ENCODE measurements at regions not wholly inside any gene's neighbourhood (a gene's known extent, or its start where the extent isn't known, plus 50 kb on each side); places are given as distances from the start of the nearest gene placed in this dataset.
A peak's percentile ranks its signal among the peaks of the same experiment; 100 is the strongest.

DNA sequence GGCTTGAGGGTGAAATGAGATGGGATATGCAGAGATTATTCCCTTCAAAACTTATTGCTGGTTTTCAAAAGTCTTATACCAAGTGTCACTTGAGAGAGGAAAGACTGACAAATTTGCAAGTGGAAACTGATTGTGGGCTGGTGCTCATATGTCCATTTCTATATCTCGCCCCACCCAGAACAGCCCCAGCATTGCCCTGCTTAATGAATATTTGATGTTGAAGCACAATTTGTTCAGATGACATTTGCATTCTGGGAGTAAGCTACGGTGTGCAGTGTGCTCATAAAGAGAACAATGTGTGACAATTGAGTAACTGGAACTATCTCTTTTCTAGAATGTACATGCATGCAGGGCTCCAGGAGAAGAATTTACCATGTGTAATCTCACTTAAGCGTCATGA is 223.5 kb upstream of the TRPC5 start:
- Mint-ChIP-seq H3K36me3 (ENCODE audit: insufficient read depth, unreplicated experiment) (no peaks in the 10 kb centered on the region), H3K4me3 (ENCODE audit: unreplicated experiment) (no peak overlapping the region), H3K27ac (ENCODE audit: low read depth, unreplicated experiment) (no peak overlapping the region), H3K4me1 (ENCODE audit: insufficient read depth, unreplicated experiment) (no peaks in the 10 kb centered on the region), H3K27me3 (ENCODE audit: insufficient read depth, unreplicated experiment) (peaks cover 62% of the 10 kb centered on the region), H3K9me3 (ENCODE audit: unreplicated experiment) (no peaks in the 10 kb centered on the region)
- no peak for DNase-seq (ENCODE audit: unreplicated experiment)
- BruUV-seq (replicated peaks), result no TSS peak
- TF ChIP-seq, protein P1, sequence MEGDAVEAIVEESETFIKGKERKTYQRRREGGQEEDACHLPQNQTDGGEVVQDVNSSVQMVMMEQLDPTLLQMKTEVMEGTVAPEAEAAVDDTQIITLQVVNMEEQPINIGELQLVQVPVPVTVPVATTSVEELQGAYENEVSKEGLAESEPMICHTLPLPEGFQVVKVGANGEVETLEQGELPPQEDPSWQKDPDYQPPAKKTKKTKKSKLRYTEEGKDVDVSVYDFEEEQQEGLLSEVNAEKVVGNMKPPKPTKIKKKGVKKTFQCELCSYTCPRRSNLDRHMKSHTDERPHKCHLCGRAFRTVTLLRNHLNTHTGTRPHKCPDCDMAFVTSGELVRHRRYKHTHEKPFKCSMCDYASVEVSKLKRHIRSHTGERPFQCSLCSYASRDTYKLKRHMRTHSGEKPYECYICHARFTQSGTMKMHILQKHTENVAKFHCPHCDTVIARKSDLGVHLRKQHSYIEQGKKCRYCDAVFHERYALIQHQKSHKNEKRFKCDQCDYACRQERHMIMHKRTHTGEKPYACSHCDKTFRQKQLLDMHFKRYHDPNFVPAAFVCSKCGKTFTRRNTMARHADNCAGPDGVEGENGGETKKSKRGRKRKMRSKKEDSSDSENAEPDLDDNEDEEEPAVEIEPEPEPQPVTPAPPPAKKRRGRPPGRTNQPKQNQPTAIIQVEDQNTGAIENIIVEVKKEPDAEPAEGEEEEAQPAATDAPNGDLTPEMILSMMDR (IDR thresholded peaks at IDR 0.05; ENCODE audit: unreplicated experiment), result no peak
- intact Hi-C loops (cut with micrococcal nuclease), result no loop called here
- POLR2A ChIA-PET, result no interaction called here
- CTCF ChIA-PET, result interaction anchor here (0.6 kb wide), 1 partner anchor 60 kb away, joined by 3 read pairs; no protein-coding TSS in a partner anchor

DNA sequence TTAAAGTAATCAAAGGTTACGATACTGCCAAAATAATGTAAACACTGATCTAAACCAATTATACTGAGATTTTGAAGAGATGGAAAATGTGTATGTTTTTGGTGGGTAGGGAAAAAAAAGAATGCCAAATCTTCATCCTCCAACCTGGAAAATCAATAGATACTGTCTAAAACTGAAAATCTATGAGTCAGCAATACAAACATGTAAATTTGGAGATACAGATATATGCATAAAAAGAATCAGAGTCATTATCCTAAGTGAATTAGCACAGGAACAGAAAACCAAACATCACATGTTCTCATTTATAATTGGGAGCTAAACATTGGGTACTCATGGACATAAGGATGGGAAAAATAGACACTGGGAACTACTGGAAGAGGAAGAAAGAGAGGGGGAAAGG is 197.4 kb upstream of the TRPC5 start:
- POLR2A ChIA-PET, result no interaction called here
- peaks cover 61% of the 10 kb centered on the region for H3K27me3 Mint-ChIP-seq (ENCODE audit: insufficient read depth, unreplicated experiment)

DNA sequence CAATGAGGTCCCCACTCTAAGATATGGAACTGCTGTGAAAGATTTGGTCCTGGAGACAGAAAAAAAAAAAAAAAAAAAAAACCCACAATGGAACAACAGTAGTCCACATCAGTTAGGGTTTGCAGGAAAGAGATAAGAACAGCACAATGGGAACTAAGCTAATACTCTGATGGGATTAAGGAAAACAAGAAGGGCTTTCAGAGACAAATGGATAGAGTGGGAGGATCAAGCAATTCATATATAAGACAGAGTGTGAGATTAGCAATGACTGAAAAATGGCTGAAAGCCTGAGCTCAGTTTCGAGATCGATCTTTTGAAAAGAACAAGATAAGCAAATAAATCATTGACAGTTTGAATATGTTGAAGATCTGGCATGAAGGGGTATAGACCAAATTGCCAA is 188.4 kb upstream of the TRPC5 start:
- no peaks in the 10 kb centered on the region for H3K9me3 Mint-ChIP-seq (ENCODE audit: unreplicated experiment)
- H3K36me3 Mint-ChIP-seq (ENCODE audit: insufficient read depth, unreplicated experiment), result no peaks in the 10 kb centered on the region
- intact Hi-C loops (cut with micrococcal nuclease), result no loop called here
- H3K27ac Mint-ChIP-seq (ENCODE audit: low read depth, unreplicated experiment), result no peak overlapping the region
- ChIA-PET POLR2A (no interaction called here), CTCF (no interaction called here)
- no peaks in the 10 kb centered on the region for H3K4me1 Mint-ChIP-seq (ENCODE audit: insufficient read depth, unreplicated experiment)
- DNase-seq (ENCODE audit: unreplicated experiment), result no peak
- peaks cover 31% of the 10 kb centered on the region for H3K27me3 Mint-ChIP-seq (ENCODE audit: insufficient read depth, unreplicated experiment)
- BruUV-seq (replicated peaks), result no TSS peak
- no peak overlapping the region for H3K4me3 Mint-ChIP-seq (ENCODE audit: unreplicated experiment)
- TF ChIP-seq, protein P1 (IDR thresholded peaks at IDR 0.05; ENCODE audit: unreplicated experiment), result no peak

More for the DNA sequence above, 197.4 kb upstream of the TRPC5 start:
- Mint-ChIP-seq H3K4me3 (ENCODE audit: unreplicated experiment) (no peak overlapping the region), H3K36me3 (ENCODE audit: insufficient read depth, unreplicated experiment) (no peaks in the 10 kb centered on the region), H3K9me3 (ENCODE audit: unreplicated experiment) (no peaks in the 10 kb centered on the region), H3K27ac (ENCODE audit: low read depth, unreplicated experiment) (no peak overlapping the region), H3K4me1 (ENCODE audit: insufficient read depth, unreplicated experiment) (no peaks in the 10 kb centered on the region)
- CTCF ChIA-PET, result no interaction called here
- intact Hi-C loops (cut with micrococcal nuclease), result no loop called here
- no peak for DNase-seq (ENCODE audit: unreplicated experiment)
- no TSS peak for BruUV-seq (replicated peaks)
- TF ChIP-seq, protein P1 (IDR thresholded peaks at IDR 0.05; ENCODE audit: unreplicated experiment), result no peak

DNA sequence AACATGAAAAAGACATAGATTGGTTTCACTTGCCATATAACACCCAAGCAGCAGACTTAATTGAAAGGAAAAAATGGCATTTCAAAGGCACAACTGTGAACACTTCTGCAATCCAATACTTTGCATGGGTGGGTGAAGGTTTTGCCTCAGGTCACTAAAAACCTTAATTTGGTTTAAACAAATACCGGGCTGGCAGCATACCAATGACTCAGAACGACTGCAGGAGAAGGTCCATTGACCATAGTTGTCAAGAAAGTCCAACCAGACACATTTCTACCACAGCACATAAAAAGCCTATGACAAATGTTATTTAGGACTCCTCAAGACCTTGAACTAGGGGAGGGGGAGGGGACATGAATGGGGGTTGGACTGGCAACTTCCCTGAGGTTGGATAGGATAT is 183.6 kb upstream of the TRPC5 start:
- intact Hi-C loops (cut with micrococcal nuclease), result no loop called here
- TF ChIP-seq, protein P1 (IDR thresholded peaks at IDR 0.05; ENCODE audit: unreplicated experiment), result no peak
- ChIA-PET CTCF (no interaction called here), POLR2A (no interaction called here)
- H3K4me3 Mint-ChIP-seq (ENCODE audit: unreplicated experiment), result no peak overlapping the region
- BruUV-seq (replicated peaks), result no TSS peak
- peak; percentile 3 for DNase-seq (ENCODE audit: unreplicated experiment)
- H3K36me3 Mint-ChIP-seq (ENCODE audit: insufficient read depth, unreplicated experiment), result no peaks in the 10 kb centered on the region
- peaks cover 15% of the 10 kb centered on the region for H3K27me3 Mint-ChIP-seq (ENCODE audit: insufficient read depth, unreplicated experiment)
- no peak overlapping the region for H3K27ac Mint-ChIP-seq (ENCODE audit: low read depth, unreplicated experiment)
- H3K9me3 Mint-ChIP-seq (ENCODE audit: unreplicated experiment), result no peaks in the 10 kb centered on the region
- H3K4me1 Mint-ChIP-seq (ENCODE audit: insufficient read depth, unreplicated experiment), result no peaks in the 10 kb centered on the region
